IMR-90 (cell line): ENCODE measurements at regions not wholly inside any gene's neighbourhood (a gene's known extent, or its start where the extent isn't known, plus 50 kb on each side); places are given as distances from the start of the nearest gene placed in this dataset.
"Not testable (repeated sequence)": the region's sequence is repeated elsewhere in the genome, so short reads cannot be mapped to it uniquely, and the experiment has no call there.

Experiments
- BHLHE40 ChIP-seq: fragments of 150-350 bp; IDR thresholded peaks from 2 replicates; pipeline ENCODE4 v1.6.1; 2016; ENCODE audit warnings: mild to moderate bottlenecking, low read depth, low read length
- CEBPB ChIP-seq: IDR thresholded peaks from 2 replicates; pipeline ENCODE4 v1.6.1; 2012; ENCODE audit warnings: low read depth, low read length, improper control_type of control experiment
- FOS ChIP-seq: fragments of 150-350 bp; IDR thresholded peaks from 2 replicates; pipeline ENCODE4 v1.6.1; 2016; ENCODE audit warnings: low read depth, low read length
- MAFK ChIP-seq: IDR thresholded peaks from 2 replicates; pipeline ENCODE4 v1.6.1; 2012; ENCODE audit warnings: low read depth, low read length, improper control_type of control experiment
- MAZ ChIP-seq: IDR thresholded peaks from 2 replicates; pipeline ENCODE4 v1.6.1; 2012; ENCODE audit warnings: low read depth, mild to moderate bottlenecking, low read length, improper control_type of control experiment, moderate library complexity, borderline replicate concordance
- MXI1 ChIP-seq: IDR thresholded peaks from 2 replicates; pipeline ENCODE4 v1.6.1; 2012; ENCODE audit warnings: low read depth, mild to moderate bottlenecking, low read length, moderate library complexity, borderline replicate concordance
- NFE2L2 ChIP-seq: fragments of 150-350 bp; IDR thresholded peaks from 2 replicates; pipeline ENCODE4 v1.6.1; 2016; ENCODE audit warnings: low read depth, mild to moderate bottlenecking, low read length
- POLR2A ChIP-seq: IDR thresholded peaks from 2 replicates; pipeline ENCODE4 v1.6.1; 2012; ENCODE audit warnings: mild to moderate bottlenecking, low read depth, low read length
- RAD21 ChIP-seq: IDR thresholded peaks from 2 replicates; pipeline ENCODE4 v1.6.1; 2012; ENCODE audit warnings: low read length, improper control_type of control experiment
- RFX5 ChIP-seq: IDR thresholded peaks from 2 replicates; pipeline ENCODE4 v1.8.0; 2012; ENCODE audit warnings: low read depth, mild to moderate bottlenecking, low read length, moderate library complexity
- SMC3 ChIP-seq: fragments of 150-350 bp; IDR thresholded peaks from 2 replicates; pipeline ENCODE4 v1.6.1; 2016; ENCODE audit warnings: low read depth, mild to moderate bottlenecking, antibody characterized with exemption, low read length, moderate library complexity
- TF ChIP-seq, protein P1 (sequence below): conservative IDR thresholded peaks from 2 replicates; pipeline ENCODE4 v1.5.1; 2012; ENCODE audit warnings: mild to moderate bottlenecking, low read depth, low read length, improper control_type of control experiment
- TF ChIP-seq, protein P2 (sequence below): fragments of 150-350 bp; IDR thresholded peaks from 2 replicates; pipeline ENCODE4 v1.6.1; 2017; ENCODE audit warnings: mild to moderate bottlenecking, antibody characterized with exemption, low read length, low read depth

DNA sequence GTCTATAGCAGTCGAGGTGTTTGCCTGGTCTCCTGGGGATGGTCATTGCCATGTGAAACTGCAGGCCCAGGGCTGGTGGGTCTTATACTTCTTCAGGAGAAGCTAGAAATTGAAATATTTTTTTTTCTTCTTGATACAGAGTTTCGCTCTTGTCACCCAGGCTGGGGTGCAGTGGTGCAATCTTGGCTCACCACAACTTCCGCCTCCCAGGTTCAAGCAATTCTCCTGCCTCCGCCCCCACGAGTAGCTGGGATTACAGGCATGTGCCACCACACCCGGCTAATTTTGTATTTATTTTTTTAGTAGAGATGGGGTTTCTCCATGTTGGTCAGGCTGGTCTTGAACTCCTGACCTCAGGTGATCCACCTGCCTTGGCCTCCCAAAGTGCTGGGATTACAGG lies 75.6 kb upstream of the MTHFD1L start:
- TF ChIP-seq, protein P1, sequence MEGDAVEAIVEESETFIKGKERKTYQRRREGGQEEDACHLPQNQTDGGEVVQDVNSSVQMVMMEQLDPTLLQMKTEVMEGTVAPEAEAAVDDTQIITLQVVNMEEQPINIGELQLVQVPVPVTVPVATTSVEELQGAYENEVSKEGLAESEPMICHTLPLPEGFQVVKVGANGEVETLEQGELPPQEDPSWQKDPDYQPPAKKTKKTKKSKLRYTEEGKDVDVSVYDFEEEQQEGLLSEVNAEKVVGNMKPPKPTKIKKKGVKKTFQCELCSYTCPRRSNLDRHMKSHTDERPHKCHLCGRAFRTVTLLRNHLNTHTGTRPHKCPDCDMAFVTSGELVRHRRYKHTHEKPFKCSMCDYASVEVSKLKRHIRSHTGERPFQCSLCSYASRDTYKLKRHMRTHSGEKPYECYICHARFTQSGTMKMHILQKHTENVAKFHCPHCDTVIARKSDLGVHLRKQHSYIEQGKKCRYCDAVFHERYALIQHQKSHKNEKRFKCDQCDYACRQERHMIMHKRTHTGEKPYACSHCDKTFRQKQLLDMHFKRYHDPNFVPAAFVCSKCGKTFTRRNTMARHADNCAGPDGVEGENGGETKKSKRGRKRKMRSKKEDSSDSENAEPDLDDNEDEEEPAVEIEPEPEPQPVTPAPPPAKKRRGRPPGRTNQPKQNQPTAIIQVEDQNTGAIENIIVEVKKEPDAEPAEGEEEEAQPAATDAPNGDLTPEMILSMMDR, result not testable (repeated sequence)
- TF ChIP-seq POLR2A, RAD21, RFX5, MXI1, SMC3, BHLHE40, MAFK, MAZ, FOS, NFE2L2, CEBPB: not testable (repeated sequence)
- TF ChIP-seq, protein P2, sequence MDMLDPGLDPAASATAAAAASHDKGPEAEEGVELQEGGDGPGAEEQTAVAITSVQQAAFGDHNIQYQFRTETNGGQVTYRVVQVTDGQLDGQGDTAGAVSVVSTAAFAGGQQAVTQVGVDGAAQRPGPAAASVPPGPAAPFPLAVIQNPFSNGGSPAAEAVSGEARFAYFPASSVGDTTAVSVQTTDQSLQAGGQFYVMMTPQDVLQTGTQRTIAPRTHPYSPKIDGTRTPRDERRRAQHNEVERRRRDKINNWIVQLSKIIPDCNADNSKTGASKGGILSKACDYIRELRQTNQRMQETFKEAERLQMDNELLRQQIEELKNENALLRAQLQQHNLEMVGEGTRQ, result not testable (repeated sequence)
